ENCODE measurements at regions not wholly inside any gene's neighbourhood (a gene's known extent, or its start where the extent isn't known, plus 50 kb on each side); places are given as distances from the start of the nearest gene placed in this dataset.

- H3K9me3 ChIP-seq: peaks cover 0 to 3% of the 10 kb centered on the region in 2 donors
- H3K36me3 ChIP-seq: no peaks in the 10 kb centered on the region
- intact Hi-C loops (cut with DNase I; ENCODE audit: low total_unique reads): no loop called here
- H3K4me1 ChIP-seq: no peaks in the 10 kb centered on the region
- H3K27ac ChIP-seq: no peak overlapping the region
- no peak for TF ChIP-seq CTCF (IDR thresholded peaks at IDR 0.05)
- no peak overlapping the region for H3K4me3 ChIP-seq
- H3K27me3 ChIP-seq: no peaks in the 10 kb centered on the region
- DNase-seq (ENCODE audit: low spot score in 2 of 2): no peak
These were observed 536.1 kb downstream of the MEI4 start for GRCh38 chr6:78188891-78189290.

GRCh38 chr6:78192057-78192456 is 539.2 kb downstream of the MEI4 start:
- TF ChIP-seq CTCF (IDR thresholded peaks at IDR 0.05) (no peak), POLR2A (IDR thresholded peaks at IDR 0.05) (no peak), POLR2AphosphoS5 (IDR thresholded peaks at IDR 0.05) (no peak)
- Histone ChIP-seq H3K4me3 (no peak overlapping the region), H3K36me3 (no peaks in the 10 kb centered on the region), H3K9me3 (peaks cover 0 to 3% of the 10 kb centered on the region in 2 donors), H3K27me3 (no peaks in the 10 kb centered on the region), H3K27ac (no peak overlapping the region), H3K4me1 (no peaks in the 10 kb centered on the region)
- intact Hi-C loops (cut with DNase I; ENCODE audit: low total_unique reads): no loop called here
- DNase-seq (ENCODE audit: low spot score in 2 of 2): no peak

- H3K27me3 ChIP-seq: no peaks in the 10 kb centered on the region
- H3K9me3 ChIP-seq: no peaks in the 10 kb centered on the region
- no peak for DNase-seq (ENCODE audit: low spot score in 2 of 2)
- H3K27ac ChIP-seq: no peak overlapping the region
- H3K4me1 ChIP-seq: no peaks in the 10 kb centered on the region
- H3K4me3 ChIP-seq: no peak overlapping the region
- no peaks in the 10 kb centered on the region for H3K36me3 ChIP-seq
- no peak for TF ChIP-seq CTCF (IDR thresholded peaks at IDR 0.05)
- TF ChIP-seq POLR2AphosphoS5 (IDR thresholded peaks at IDR 0.05): no peak
- no peak for TF ChIP-seq POLR2A (IDR thresholded peaks at IDR 0.05)
- intact Hi-C loops (cut with DNase I; ENCODE audit: low total_unique reads): loop anchor here (5.0 kb wide), 1 partner anchor 573 kb away; no protein-coding TSS in a partner anchor
These were observed 546.2 kb downstream of the MEI4 start for GRCh38 chr6:78199044-78199443.

GRCh38 chr6:78222226-78222625 is 569.4 kb downstream of the MEI4 start:
- no peak for TF ChIP-seq POLR2A (IDR thresholded peaks at IDR 0.05)
- no peak for TF ChIP-seq POLR2AphosphoS5 (IDR thresholded peaks at IDR 0.05)
- no peak for TF ChIP-seq CTCF (IDR thresholded peaks at IDR 0.05)
- Histone ChIP-seq H3K36me3 (no peaks in the 10 kb centered on the region), H3K4me3 (no peak overlapping the region), H3K27me3 (no peaks in the 10 kb centered on the region), H3K9me3 (no peaks in the 10 kb centered on the region), H3K4me1 (no peaks in the 10 kb centered on the region), H3K27ac (no peak overlapping the region)
- no peak for DNase-seq (ENCODE audit: low spot score in 2 of 2)
- intact Hi-C loops (cut with DNase I; ENCODE audit: low total_unique reads): no loop called here

GRCh38 chr6:78231002-78231401 is 578.2 kb downstream of the MEI4 start:
- TF ChIP-seq CTCF (IDR thresholded peaks at IDR 0.05) (no peak), POLR2AphosphoS5 (IDR thresholded peaks at IDR 0.05) (no peak), POLR2A (IDR thresholded peaks at IDR 0.05) (no peak)
- intact Hi-C loops (cut with DNase I; ENCODE audit: low total_unique reads): no loop called here
- no peaks in the 10 kb centered on the region for H3K36me3 ChIP-seq
- no peak overlapping the region for H3K4me3 ChIP-seq
- no peak overlapping the region for H3K27ac ChIP-seq
- no peaks in the 10 kb centered on the region for H3K9me3 ChIP-seq
- no peak for DNase-seq (ENCODE audit: low spot score in 2 of 2)
- no peaks in the 10 kb centered on the region for H3K4me1 ChIP-seq
- H3K27me3 ChIP-seq: no peaks in the 10 kb centered on the region

All from breast epithelium (tissue), 4 donors.